Tibial nerve (tissue), 3 donors: ENCODE measurements at regions not wholly inside any gene's neighbourhood (a gene's known extent, or its start where the extent isn't known, plus 50 kb on each side); places are given as distances from the start of the nearest gene placed in this dataset.

ENCODE experiments used
- POLR2A ChIP-seq, 2 donors: fragments of 450-650 bp; IDR thresholded peaks; one replicate each; pipeline ENCODE4 v1.6.1; 2017; ENCODE audit warnings: antibody characterized with exemption in 2 of 2, mild to moderate bottlenecking in 2 of 2, moderate library complexity in 2 of 2
- TF ChIP-seq, protein P1 (sequence below), 5 experiments: fragments of 200-600 bp in 3 of 5; fragments of 450-650 bp in 2 of 5; sonication (generic) in 3 of 5; IDR thresholded peaks; one replicate each; pipeline ENCODE4 v1.5.1; 2016 to 2019; ENCODE audit warnings: antibody characterized with exemption in 5 of 5, mild to moderate bottlenecking in 3 of 5, moderate library complexity in 2 of 5

DNA sequence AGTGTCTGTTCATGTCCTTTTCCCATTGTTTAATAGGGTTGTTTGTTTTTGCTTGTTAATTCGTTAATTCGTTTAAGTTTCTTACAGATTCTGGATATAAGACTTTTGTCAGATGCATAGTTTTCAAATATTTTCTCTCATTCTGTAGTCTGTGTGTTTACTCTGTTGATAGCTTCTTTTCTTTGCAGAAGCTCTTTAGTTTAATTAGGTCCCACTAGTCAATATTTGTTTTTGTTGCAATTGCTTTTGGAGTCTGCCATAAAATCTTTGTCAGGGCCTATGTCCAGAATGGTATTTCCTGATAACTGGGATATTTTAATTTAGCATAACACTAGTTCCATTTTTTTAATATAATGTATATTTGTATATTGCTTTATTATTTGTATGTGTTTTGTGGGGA lies 1380.1 kb downstream of the SUCLG1 start:
- TF ChIP-seq, protein P1, sequence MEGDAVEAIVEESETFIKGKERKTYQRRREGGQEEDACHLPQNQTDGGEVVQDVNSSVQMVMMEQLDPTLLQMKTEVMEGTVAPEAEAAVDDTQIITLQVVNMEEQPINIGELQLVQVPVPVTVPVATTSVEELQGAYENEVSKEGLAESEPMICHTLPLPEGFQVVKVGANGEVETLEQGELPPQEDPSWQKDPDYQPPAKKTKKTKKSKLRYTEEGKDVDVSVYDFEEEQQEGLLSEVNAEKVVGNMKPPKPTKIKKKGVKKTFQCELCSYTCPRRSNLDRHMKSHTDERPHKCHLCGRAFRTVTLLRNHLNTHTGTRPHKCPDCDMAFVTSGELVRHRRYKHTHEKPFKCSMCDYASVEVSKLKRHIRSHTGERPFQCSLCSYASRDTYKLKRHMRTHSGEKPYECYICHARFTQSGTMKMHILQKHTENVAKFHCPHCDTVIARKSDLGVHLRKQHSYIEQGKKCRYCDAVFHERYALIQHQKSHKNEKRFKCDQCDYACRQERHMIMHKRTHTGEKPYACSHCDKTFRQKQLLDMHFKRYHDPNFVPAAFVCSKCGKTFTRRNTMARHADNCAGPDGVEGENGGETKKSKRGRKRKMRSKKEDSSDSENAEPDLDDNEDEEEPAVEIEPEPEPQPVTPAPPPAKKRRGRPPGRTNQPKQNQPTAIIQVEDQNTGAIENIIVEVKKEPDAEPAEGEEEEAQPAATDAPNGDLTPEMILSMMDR (IDR thresholded peaks at IDR 0.05): no peak
- no peak for TF ChIP-seq POLR2A (IDR thresholded peaks at IDR 0.05)
